ENCODE measurements at regions not wholly inside any gene's neighbourhood (a gene's known extent, or its start where the extent isn't known, plus 50 kb on each side); places are given as distances from the start of the nearest gene placed in this dataset.

GRCh38 chr1:69459244-69459643 is 108.5 kb upstream of the LRRC7 start:
- no peak for TF ChIP-seq CTCF (IDR thresholded peaks at IDR 0.05 in 4 of 5, conservative IDR thresholded peaks at IDR 0.05 in 1 of 5)
- TF ChIP-seq POLR2A (IDR thresholded peaks at IDR 0.05), result no peak

Measured in gastrocnemius medialis (tissue), 4 donors.